ENCODE measurements at regions not wholly inside any gene's neighbourhood (a gene's known extent, or its start where the extent isn't known, plus 50 kb on each side); places are given as distances from the start of the nearest gene placed in this dataset.

DNA sequence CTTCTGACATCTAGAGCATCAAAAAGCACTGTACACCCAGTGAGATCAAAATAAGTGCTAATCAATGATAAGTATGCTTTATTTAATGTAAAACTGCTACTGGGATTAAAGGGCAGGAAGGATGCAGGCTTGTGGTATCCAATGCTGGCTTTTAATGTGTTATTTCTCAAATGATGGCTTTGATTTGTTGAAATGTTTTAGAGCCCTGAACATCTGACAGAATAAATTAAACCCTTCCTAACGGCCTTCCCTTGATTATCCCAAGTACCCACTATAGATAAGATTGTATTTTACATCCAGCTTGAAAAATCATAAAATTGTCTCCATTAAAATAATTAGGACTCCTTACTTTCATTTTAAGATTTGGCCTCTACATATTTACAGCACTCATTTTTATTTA, 382.9 kb downstream of the HNRNPD start:
- H3K4me3 ChIP-seq (ENCODE audit: low read length): no peak overlapping the region
- no peak for DNase-seq (ENCODE audit: low read depth)
- TF ChIP-seq, protein P1, sequence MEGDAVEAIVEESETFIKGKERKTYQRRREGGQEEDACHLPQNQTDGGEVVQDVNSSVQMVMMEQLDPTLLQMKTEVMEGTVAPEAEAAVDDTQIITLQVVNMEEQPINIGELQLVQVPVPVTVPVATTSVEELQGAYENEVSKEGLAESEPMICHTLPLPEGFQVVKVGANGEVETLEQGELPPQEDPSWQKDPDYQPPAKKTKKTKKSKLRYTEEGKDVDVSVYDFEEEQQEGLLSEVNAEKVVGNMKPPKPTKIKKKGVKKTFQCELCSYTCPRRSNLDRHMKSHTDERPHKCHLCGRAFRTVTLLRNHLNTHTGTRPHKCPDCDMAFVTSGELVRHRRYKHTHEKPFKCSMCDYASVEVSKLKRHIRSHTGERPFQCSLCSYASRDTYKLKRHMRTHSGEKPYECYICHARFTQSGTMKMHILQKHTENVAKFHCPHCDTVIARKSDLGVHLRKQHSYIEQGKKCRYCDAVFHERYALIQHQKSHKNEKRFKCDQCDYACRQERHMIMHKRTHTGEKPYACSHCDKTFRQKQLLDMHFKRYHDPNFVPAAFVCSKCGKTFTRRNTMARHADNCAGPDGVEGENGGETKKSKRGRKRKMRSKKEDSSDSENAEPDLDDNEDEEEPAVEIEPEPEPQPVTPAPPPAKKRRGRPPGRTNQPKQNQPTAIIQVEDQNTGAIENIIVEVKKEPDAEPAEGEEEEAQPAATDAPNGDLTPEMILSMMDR (conservative IDR thresholded peaks at IDR 0.05; ENCODE audit: low read length): no peak

DNA sequence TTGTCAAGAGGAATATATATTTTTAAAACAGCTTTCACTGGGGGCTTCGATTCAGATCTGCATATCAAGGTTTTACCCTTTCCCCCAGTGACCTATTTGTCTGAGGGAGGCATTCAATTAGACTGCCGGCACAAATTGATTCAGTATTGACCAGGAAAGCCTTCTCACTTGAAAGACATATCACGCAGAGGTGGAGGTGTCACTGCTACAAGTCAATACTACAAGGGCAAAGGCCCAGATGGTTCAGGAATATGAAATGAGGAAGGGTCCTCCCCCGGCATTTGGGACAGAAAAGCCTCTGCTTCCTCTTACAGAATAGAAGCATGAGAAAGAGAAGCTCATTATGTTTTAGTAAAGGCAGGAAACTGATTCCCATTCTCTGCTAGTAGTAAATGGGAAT, 383.6 kb downstream of the HNRNPD start:
- TF ChIP-seq, protein P1 (conservative IDR thresholded peaks at IDR 0.05; ENCODE audit: low read length): no peak
- no peak for DNase-seq (ENCODE audit: low read depth)
- no peak overlapping the region for H3K4me3 ChIP-seq (ENCODE audit: low read length)

DNA sequence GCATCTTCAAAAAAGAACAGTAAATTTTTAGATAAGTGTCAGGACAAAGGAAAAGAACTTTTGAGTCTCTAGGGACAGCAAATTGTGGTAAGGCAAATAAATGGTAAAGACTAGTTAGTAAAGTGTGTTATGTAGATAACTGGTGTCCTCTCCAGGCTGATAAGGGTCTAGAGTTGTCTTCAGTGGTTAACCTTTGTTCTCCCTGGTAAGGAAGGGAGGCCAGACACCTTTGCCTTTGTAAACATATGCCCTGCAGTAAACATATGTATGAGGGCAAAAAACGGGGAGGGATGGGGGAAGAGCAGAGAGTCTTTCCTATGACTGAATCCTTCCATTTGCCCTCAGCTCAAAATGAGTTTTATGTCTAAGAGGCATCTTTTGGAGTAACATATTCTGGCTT, 384.6 kb downstream of the HNRNPD start:
- H3K4me3 ChIP-seq (ENCODE audit: low read length): no peak overlapping the region
- TF ChIP-seq, protein P1 (conservative IDR thresholded peaks at IDR 0.05; ENCODE audit: low read length): no peak
- no peak for DNase-seq (ENCODE audit: low read depth)

DNA sequence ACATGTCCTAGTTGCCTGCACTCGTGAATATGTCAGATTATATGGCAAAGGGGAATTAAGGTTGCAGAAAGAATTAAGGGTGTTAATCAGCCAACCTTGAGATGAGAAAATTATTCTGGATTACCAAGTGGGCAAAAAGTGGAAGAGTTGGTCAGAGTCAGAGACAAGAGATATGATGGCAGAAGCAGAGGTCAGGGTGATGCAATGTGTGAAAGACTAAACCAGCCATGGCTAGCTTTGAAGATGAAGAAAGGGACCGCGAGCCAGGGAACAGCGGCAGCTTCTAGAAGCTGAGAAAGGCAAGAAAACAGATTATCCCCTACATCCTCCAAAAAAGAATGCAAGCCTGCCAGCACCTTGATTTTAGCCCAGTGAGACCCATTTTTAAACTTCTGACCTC, 385.6 kb downstream of the HNRNPD start:
- no peak for DNase-seq (ENCODE audit: low read depth)
- TF ChIP-seq, protein P1 (conservative IDR thresholded peaks at IDR 0.05; ENCODE audit: low read length): no peak
- H3K4me3 ChIP-seq (ENCODE audit: low read length): no peak overlapping the region

DNA sequence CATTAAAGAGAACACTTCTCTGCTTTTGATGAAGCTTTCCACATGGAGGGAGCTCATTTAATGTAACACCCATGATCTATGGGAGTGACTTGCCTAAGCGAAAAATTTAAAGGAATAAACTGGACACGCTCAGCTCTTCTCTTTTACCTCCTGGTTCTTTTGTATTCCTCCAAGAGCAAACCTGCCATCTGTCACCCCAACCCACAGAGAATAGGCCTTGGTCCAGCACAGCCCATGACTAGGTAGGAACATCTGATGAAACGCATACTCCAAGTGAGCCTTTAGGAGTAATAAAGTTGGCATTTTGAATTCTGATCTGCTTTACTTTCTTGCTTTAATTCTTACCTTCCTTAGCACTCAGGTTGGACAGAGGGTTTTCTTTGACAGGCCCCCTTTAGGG, 389.0 kb downstream of the HNRNPD start:
- TF ChIP-seq, protein P1 (conservative IDR thresholded peaks at IDR 0.05; ENCODE audit: low read length): no peak
- no peak for DNase-seq (ENCODE audit: low read depth)
- no peak overlapping the region for H3K4me3 ChIP-seq (ENCODE audit: low read length)

DNA sequence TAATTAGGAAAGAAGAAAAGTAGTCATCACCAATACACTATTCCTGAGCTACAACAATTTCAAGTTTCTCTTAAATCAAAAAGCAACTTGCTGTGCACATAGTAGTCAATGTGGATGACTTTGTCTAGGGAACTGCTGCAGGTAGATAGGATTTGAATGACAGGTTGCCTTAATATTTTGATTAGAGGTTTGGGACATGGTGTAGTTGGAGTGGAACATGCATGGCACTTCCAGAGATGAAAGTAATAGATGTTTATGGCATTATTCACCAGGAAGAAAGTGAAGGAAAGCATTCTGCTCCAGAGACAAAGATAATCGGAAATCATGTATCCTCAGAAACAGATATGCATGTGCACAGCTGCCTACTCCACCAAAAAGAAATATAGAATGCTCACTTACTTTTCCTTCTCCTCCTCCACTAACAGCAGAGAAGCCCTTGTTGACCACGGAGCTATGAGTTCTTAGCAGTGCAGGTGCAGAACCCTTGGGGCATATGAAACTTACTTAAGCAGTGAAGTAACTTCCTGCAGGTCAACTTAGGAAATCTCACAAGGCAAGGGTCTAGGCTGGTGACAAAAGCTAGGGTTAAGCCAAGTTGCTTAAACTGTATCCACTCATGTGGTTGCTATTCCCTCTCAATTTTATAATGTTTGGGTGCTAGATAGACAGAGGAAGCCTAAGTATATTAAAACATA, 390.8 kb downstream of the HNRNPD start:
- TF ChIP-seq, protein P1 (conservative IDR thresholded peaks at IDR 0.05; ENCODE audit: low read length): no peak
- no peak for DNase-seq (ENCODE audit: low read depth)
- H3K4me3 ChIP-seq (ENCODE audit: low read length): no peak overlapping the region

DNA sequence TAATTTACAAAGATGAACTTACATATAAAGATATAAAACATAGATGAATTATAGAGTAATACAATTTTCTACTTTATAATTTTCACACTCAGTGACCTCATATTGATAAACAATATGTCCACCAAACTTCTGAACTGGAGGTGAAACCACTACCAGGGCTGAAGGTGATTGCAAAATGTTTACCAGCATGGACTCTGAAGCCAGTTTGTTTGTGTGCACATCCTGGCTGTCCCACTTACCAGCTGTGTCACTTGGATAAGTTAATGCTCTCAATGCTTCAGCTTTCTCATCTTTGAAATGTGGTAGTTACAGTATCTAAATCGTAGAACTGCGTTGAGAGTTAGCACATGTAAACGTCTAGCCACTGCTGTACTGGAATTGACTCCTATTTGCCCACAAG, 392.6 kb downstream of the HNRNPD start:
- TF ChIP-seq, protein P1 (conservative IDR thresholded peaks at IDR 0.05; ENCODE audit: low read length): no peak
- no peak for DNase-seq (ENCODE audit: low read depth)
- H3K4me3 ChIP-seq (ENCODE audit: low read length): no peak overlapping the region

Measured in AG10803 (cell line).